WTC11 (cell line): ENCODE measurements at regions not wholly inside any gene's neighbourhood (a gene's known extent, or its start where the extent isn't known, plus 50 kb on each side); places are given as distances from the start of the nearest gene placed in this dataset.

Source experiments
- CTCF ChIP-seq: fragments of 200-600 bp; IDR thresholded peaks from 2 replicates; pipeline ENCODE4 v1.8.0; 2022; ENCODE audit warnings: antibody characterized with exemption
- RELA ChIP-seq: sonication (generic); formaldehyde crosslinking; IDR thresholded peaks from 2 replicates; pipeline ENCODE4 v1.8.1; 2022; ENCODE audit warnings: missing genetic modification reagents, mild to moderate bottlenecking, borderline replicate concordance
- ZBTB43 ChIP-seq: sonication (generic); formaldehyde crosslinking; IDR thresholded peaks from 2 replicates; pipeline ENCODE4 v1.8.1; 2023; ENCODE audit warnings: mild to moderate bottlenecking, missing genetic modification reagents
- ZNF425 ChIP-seq: fragments of 250-450 bp; sonication (Bioruptor Pico); conservative IDR thresholded peaks from 2 replicates; pipeline ENCODE4 v1.9.0; 2021; ENCODE audit warnings: mild to moderate bottlenecking
- TF ChIP-seq, protein P1 (sequence below): sonication (generic); formaldehyde crosslinking; IDR thresholded peaks from 2 replicates; pipeline ENCODE4 v1.8.0; 2023; ENCODE audit warnings: missing genetic modification reagents

GRCh38 chr5:145341842-145342241 is 493.3 kb downstream of the PRELID2 start:
- TF ChIP-seq CTCF, result no peak
- TF ChIP-seq ZNF425, result no peak
- TF ChIP-seq ZBTB43 (CRISPR knock-in tag), result no peak
- TF ChIP-seq RELA (CRISPR knock-in tag), result no peak
- TF ChIP-seq, protein P1, sequence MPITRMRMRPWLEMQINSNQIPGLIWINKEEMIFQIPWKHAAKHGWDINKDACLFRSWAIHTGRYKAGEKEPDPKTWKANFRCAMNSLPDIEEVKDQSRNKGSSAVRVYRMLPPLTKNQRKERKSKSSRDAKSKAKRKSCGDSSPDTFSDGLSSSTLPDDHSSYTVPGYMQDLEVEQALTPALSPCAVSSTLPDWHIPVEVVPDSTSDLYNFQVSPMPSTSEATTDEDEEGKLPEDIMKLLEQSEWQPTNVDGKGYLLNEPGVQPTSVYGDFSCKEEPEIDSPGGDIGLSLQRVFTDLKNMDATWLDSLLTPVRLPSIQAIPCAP (CRISPR knock-in tag), result no peak
